ENCODE measurements at regions not wholly inside any gene's neighbourhood (a gene's known extent, or its start where the extent isn't known, plus 50 kb on each side); places are given as distances from the start of the nearest gene placed in this dataset.
A peak's percentile ranks its signal among the peaks of the same experiment; 100 is the strongest.

- Histone ChIP-seq H2AFZ (ENCODE audit: low read depth, low read length) (peak overlapping the region; percentile 50), H3K27me3 (ENCODE audit: insufficient read depth, low read length) (no peaks in the 10 kb centered on the region), H3K36me3 (ENCODE audit: insufficient read depth, low read length) (no peaks in the 10 kb centered on the region), H3K9ac (ENCODE audit: low read length) (peak overlapping the region; percentile 26), H3K79me2 (ENCODE audit: insufficient read depth, low read length) (no peaks in the 10 kb centered on the region), H3K4me3 (ENCODE audit: insufficient read depth, low read depth, low read length) (no peak overlapping the region), H3K4me2 (ENCODE audit: low read length) (peak overlapping the region; percentile 74), H3K9me3 (ENCODE audit: insufficient read depth, low read depth, low read length) (no peaks in the 10 kb centered on the region), H3K27ac (ENCODE audit: low read depth, low read length) (peak overlapping the region; percentile 55), H3K4me1 (ENCODE audit: insufficient read depth, low read length) (peaks cover 17% of the 10 kb centered on the region), H4K20me1 (ENCODE audit: insufficient read depth, low read length) (no peaks in the 10 kb centered on the region)
- DNase-seq (ENCODE audit: low read depth) = peak; percentile 83
- no peak for FAIRE-seq
- Mint-ChIP-seq H3K4me1 (ENCODE audit: low read depth, unreplicated experiment) (peaks cover 13% of the 10 kb centered on the region), H3K36me3 (ENCODE audit: low read depth, unreplicated experiment) (no peaks in the 10 kb centered on the region), H3K9me3 (ENCODE audit: unreplicated experiment) (no peaks in the 10 kb centered on the region), H3K27me3 (ENCODE audit: low read depth, unreplicated experiment) (no peaks in the 10 kb centered on the region), H3K27ac (ENCODE audit: unreplicated experiment) (peak overlapping the region; percentile 47), H3K4me3 (ENCODE audit: unreplicated experiment) (no peak overlapping the region)
- TF ChIP-seq EZH2 (IDR thresholded peaks at IDR 0.05; ENCODE audit: insufficient read depth, low read length) = no peak
- no peak for TF ChIP-seq CTCF (IDR thresholded peaks at IDR 0.05; ENCODE audit: insufficient read depth, low read depth, low read length)
Observed at GRCh38 chr4:165684177-165684805, 188.7 kb upstream of the TLL1 start.

- H3K36me3 ChIP-seq (ENCODE audit: insufficient read depth, low read length) = no peaks in the 10 kb centered on the region
- no peaks in the 10 kb centered on the region for H3K27me3 ChIP-seq (ENCODE audit: insufficient read depth, low read length)
- no peaks in the 10 kb centered on the region for H3K79me2 ChIP-seq (ENCODE audit: insufficient read depth, low read length)
- no peak overlapping the region for H3K27ac ChIP-seq (ENCODE audit: low read depth, low read length)
- Mint-ChIP-seq H3K27me3 (ENCODE audit: low read depth, unreplicated experiment) (no peaks in the 10 kb centered on the region), H3K4me3 (ENCODE audit: unreplicated experiment) (no peak overlapping the region), H3K36me3 (ENCODE audit: low read depth, unreplicated experiment) (no peaks in the 10 kb centered on the region), H3K27ac (ENCODE audit: unreplicated experiment) (no peak overlapping the region), H3K9me3 (ENCODE audit: unreplicated experiment) (no peaks in the 10 kb centered on the region), H3K4me1 (ENCODE audit: low read depth, unreplicated experiment) (peaks cover 9% of the 10 kb centered on the region)
- TF ChIP-seq CTCF (IDR thresholded peaks at IDR 0.05; ENCODE audit: insufficient read depth, low read depth, low read length) = no peak
- no peak for TF ChIP-seq EZH2 (IDR thresholded peaks at IDR 0.05; ENCODE audit: insufficient read depth, low read length)
- no peaks in the 10 kb centered on the region for H4K20me1 ChIP-seq (ENCODE audit: insufficient read depth, low read length)
- no peak overlapping the region for H3K4me3 ChIP-seq (ENCODE audit: insufficient read depth, low read depth, low read length)
- no peak overlapping the region for H3K9ac ChIP-seq (ENCODE audit: low read length)
- H2AFZ ChIP-seq (ENCODE audit: low read depth, low read length) = no peak overlapping the region
- DNase-seq (ENCODE audit: low read depth) = no peak
- H3K4me1 ChIP-seq (ENCODE audit: insufficient read depth, low read length) = peaks cover 13% of the 10 kb centered on the region
- H3K4me2 ChIP-seq (ENCODE audit: low read length) = no peak overlapping the region
- H3K9me3 ChIP-seq (ENCODE audit: insufficient read depth, low read depth, low read length) = no peaks in the 10 kb centered on the region
- no peak for FAIRE-seq
Observed at GRCh38 chr4:165686756-165687155, 186.3 kb upstream of the TLL1 start.

- no peaks in the 10 kb centered on the region for H3K36me3 ChIP-seq (ENCODE audit: insufficient read depth, low read length)
- H3K9ac ChIP-seq (ENCODE audit: low read length) = no peak overlapping the region
- FAIRE-seq (no peak), DNase-seq (ENCODE audit: low read depth) (no peak)
- no peaks in the 10 kb centered on the region for H3K79me2 ChIP-seq (ENCODE audit: insufficient read depth, low read length)
- Mint-ChIP-seq H3K4me3 (ENCODE audit: unreplicated experiment) (no peak overlapping the region), H3K27me3 (ENCODE audit: low read depth, unreplicated experiment) (no peaks in the 10 kb centered on the region), H3K4me1 (ENCODE audit: low read depth, unreplicated experiment) (peaks cover 4% of the 10 kb centered on the region), H3K27ac (ENCODE audit: unreplicated experiment) (no peak overlapping the region), H3K9me3 (ENCODE audit: unreplicated experiment) (no peaks in the 10 kb centered on the region), H3K36me3 (ENCODE audit: low read depth, unreplicated experiment) (no peaks in the 10 kb centered on the region)
- TF ChIP-seq CTCF (IDR thresholded peaks at IDR 0.05; ENCODE audit: insufficient read depth, low read depth, low read length) (no peak), EZH2 (IDR thresholded peaks at IDR 0.05; ENCODE audit: insufficient read depth, low read length) (no peak)
- H4K20me1 ChIP-seq (ENCODE audit: insufficient read depth, low read length) = no peaks in the 10 kb centered on the region
- no peaks in the 10 kb centered on the region for H3K9me3 ChIP-seq (ENCODE audit: insufficient read depth, low read depth, low read length)
- H3K4me2 ChIP-seq (ENCODE audit: low read length) = no peak overlapping the region
- no peaks in the 10 kb centered on the region for H3K27me3 ChIP-seq (ENCODE audit: insufficient read depth, low read length)
- no peak overlapping the region for H3K4me3 ChIP-seq (ENCODE audit: insufficient read depth, low read depth, low read length)
- H3K4me1 ChIP-seq (ENCODE audit: insufficient read depth, low read length) = peaks cover 8% of the 10 kb centered on the region
- H2AFZ ChIP-seq (ENCODE audit: low read depth, low read length) = no peak overlapping the region
- no peak overlapping the region for H3K27ac ChIP-seq (ENCODE audit: low read depth, low read length)
Observed at GRCh38 chr4:165689159-165689558, 183.9 kb upstream of the TLL1 start.

All from astrocyte (in vitro differentiated cells and primary cell).